T-cell (primary cell): ENCODE measurements at regions not wholly inside any gene's neighbourhood (a gene's known extent, or its start where the extent isn't known, plus 50 kb on each side); places are given as distances from the start of the nearest gene placed in this dataset.

Source experiments
- ATAC-seq, 4 experiments: fragments of 200-7000 bp in 3 of 4; fragments of 150-1000 bp in 1 of 4; cut with Tn5 transposase; replicated peaks in 1 of 4; 1 replicate in 3 of 4; 2 replicates in 1 of 4; pipeline ENCODE4 v1.10.0; 2021; ENCODE audit warnings: moderate library complexity in 3 of 4, mild to moderate bottlenecking in 2 of 4, moderate number of reproducible peaks in 1 of 4
- CTCF ChIA-PET, 2 donors: fragments of 300-600 bp; sonication (Branson Sonifier 250); formaldehyde crosslinking; loops; one replicate each; lab custom pipeline; 2022; ENCODE audit warnings: antibody characterized with exemption in 2 of 2; lab: Charles Lee
- POLR2A ChIA-PET, 2 donors: fragments of 300-600 bp; sonication (Branson Sonifier 250); formaldehyde crosslinking; loops; one replicate each; lab custom pipeline; 2022; ENCODE audit warnings: antibody characterized with exemption in 2 of 2; lab: Charles Lee
- DNase-seq, 35 experiments: peaks; one replicate each; pipeline versions ENCODE4 v3.0.0 to v3.0.0-alpha.2; 2013 to 2023
- H3K27ac ChIP-seq: one replicate; pipeline ENCODE4 v1.5.1; 2013; ENCODE audit warnings: low read length
- H3K27me3 ChIP-seq, 2 experiments: replicated peaks in 1 of 2; 1 replicate in 1 of 2; 2 replicates in 1 of 2; pipeline versions ENCODE4 v1.6.1 to v1.7.0; 2013; ENCODE audit warnings: low read length in 1 of 2, mixed read lengths in 1 of 2; ENCODE audit not compliant: control insufficient read depth in 2 of 2, insufficient read depth in 2 of 2; ENCODE audit errors: extremely low read depth in 1 of 2
- H3K36me3 ChIP-seq, 2 donors: 1 replicate in 1 of 2; 2 replicates in 1 of 2; pipeline versions ENCODE4 v1.6.1 to v1.7.0; 2013; ENCODE audit warnings: low read length in 1 of 2; ENCODE audit not compliant: control insufficient read depth in 2 of 2, insufficient read depth in 1 of 2; ENCODE audit errors: extremely low read depth in 1 of 2
- H3K4me1 ChIP-seq, 2 experiments: 1 replicate in 1 of 2; 2 replicates in 1 of 2; pipeline versions ENCODE4 v1.6.1 to v1.7.0; 2013; ENCODE audit warnings: low read length in 2 of 2, mixed read lengths in 1 of 2; ENCODE audit not compliant: insufficient read depth in 2 of 2, control insufficient read depth in 1 of 2; ENCODE audit errors: extremely low read depth in 1 of 2
- H3K4me3 ChIP-seq, 2 donors: 1 replicate in 1 of 2; 2 replicates in 1 of 2; pipeline versions ENCODE4 v1.5.1 to v1.7.0; 2013; ENCODE audit warnings: mild to moderate bottlenecking in 2 of 2, low read length in 1 of 2, moderate library complexity in 1 of 2; ENCODE audit not compliant: control insufficient read depth in 1 of 2; ENCODE audit errors: extremely low read depth in 1 of 2
- H3K9me3 ChIP-seq: 2 replicates; pipeline ENCODE4 v1.7.0; 2013
- H3K27ac Mint-ChIP-seq, 2 donors: one replicate each; pipeline ENCODE4 v1.8.0; 2020 to 2021; ENCODE audit warnings: mild to moderate bottlenecking in 2 of 2, mixed read lengths in 2 of 2
- H3K27me3 Mint-ChIP-seq, 2 donors: one replicate each; pipeline ENCODE4 v1.8.0; 2021 to 2022; ENCODE audit warnings: mixed read lengths in 2 of 2
- H3K36me3 Mint-ChIP-seq: one replicate; pipeline ENCODE4 v1.8.0; 2021; ENCODE audit warnings: mixed read lengths
- H3K4me1 Mint-ChIP-seq, 3 donors: one replicate each; pipeline ENCODE4 v1.8.0; 2020 to 2022; ENCODE audit warnings: mixed read lengths in 3 of 3, mild to moderate bottlenecking in 1 of 3
- H3K4me3 Mint-ChIP-seq, 3 donors: one replicate each; pipeline ENCODE4 v1.8.0; 2020 to 2022; ENCODE audit warnings: mild to moderate bottlenecking in 3 of 3, mixed read lengths in 3 of 3, moderate library complexity in 3 of 3
- H3K9me3 Mint-ChIP-seq, 3 donors: one replicate each; pipeline ENCODE4 v1.8.0; 2020 to 2022; ENCODE audit warnings: mixed read lengths in 3 of 3
- WGBS: methylation state at CpG from one replicate; pipeline ENCODE4 v1.1.5; 2013; ENCODE audit warnings: missing lambda C conversion rate; ENCODE audit not compliant: insufficient coverage; 5-methylcytosine and 5-hydroxymethylcytosine counted together

DNA sequence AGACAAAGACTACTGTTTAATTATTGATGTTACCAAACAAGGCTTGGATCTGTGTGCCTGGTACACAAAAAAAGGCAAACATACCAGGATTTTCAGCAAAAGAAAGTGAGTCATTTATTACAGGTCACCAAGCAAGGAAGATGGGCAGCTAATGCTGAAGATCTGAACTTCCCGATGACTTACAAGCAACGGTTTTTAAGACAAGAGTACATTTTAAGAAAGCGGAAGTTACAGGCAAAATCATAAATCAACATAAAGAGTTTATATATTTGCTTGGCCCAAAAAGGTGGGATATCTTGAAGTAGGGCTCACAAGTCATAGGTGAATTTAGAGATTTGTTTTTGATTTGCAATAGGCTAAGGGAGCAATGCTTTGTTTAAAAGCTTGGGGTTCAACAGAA lies 125.4 kb upstream of the SPATA16 start:
- ATAC-seq (no peak), DNase-seq (no peak)
- CTCF ChIA-PET, result no interaction called here
- Mint-ChIP-seq H3K27ac (no peak overlapping the region), H3K9me3 (peaks cover 0 to 7% (median 0%) of the 10 kb centered on the region in 3 donors), H3K36me3 (no peaks in the 10 kb centered on the region), H3K4me1 (no peaks in the 10 kb centered on the region), H3K4me3 (no peak overlapping the region), H3K27me3 (no peaks in the 10 kb centered on the region)
- WGBS, result no CpG with 5 or more reads among the region's 3 CpGs
- H3K9me3 ChIP-seq, result no peaks in the 10 kb centered on the region
- H3K4me3 ChIP-seq, result no peak overlapping the region
- POLR2A ChIA-PET, result no interaction called here
- no peak overlapping the region for H3K27ac ChIP-seq
- no peaks in the 10 kb centered on the region for H3K27me3 ChIP-seq
- no peaks in the 10 kb centered on the region for H3K36me3 ChIP-seq
- H3K4me1 ChIP-seq, result no peaks in the 10 kb centered on the region

DNA sequence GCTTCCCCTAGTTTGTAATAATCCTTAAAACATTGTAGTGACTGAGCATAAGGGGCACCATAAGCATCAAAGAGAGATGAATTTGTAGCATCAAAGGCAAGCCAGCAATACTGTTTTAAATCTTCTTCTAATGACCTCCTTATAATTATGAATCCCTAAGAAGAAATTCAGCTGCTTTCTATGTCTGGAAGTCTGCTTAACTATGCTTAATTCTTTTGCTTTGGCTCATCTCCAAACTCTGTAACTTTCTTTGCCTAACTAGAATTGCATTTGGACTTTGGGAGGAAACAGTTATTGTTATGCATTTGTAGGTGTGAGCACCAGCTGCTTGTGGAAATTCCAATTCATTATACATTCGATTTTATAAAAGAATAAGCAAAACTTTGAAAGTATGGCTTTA lies 117.7 kb upstream of the SPATA16 start:
- no peaks in the 10 kb centered on the region for H3K9me3 ChIP-seq
- no peak overlapping the region for H3K4me3 Mint-ChIP-seq
- no peaks in the 10 kb centered on the region for H3K36me3 Mint-ChIP-seq
- H3K36me3 ChIP-seq, result no peaks in the 10 kb centered on the region
- WGBS, result no CpG with 5 or more reads among the region's 1 CpG
- peaks cover 0 to 5% (median 0%) of the 10 kb centered on the region in 3 donors for H3K9me3 Mint-ChIP-seq
- H3K27me3 ChIP-seq, result no peaks in the 10 kb centered on the region
- no peak overlapping the region for H3K27ac Mint-ChIP-seq
- ChIA-PET POLR2A (no interaction called here), CTCF (no interaction called here)
- no peaks in the 10 kb centered on the region for H3K4me1 ChIP-seq
- ATAC-seq (no peak), DNase-seq (no peak)
- H3K27ac ChIP-seq, result no peak overlapping the region
- no peaks in the 10 kb centered on the region for H3K4me1 Mint-ChIP-seq
- H3K27me3 Mint-ChIP-seq, result no peaks in the 10 kb centered on the region
- H3K4me3 ChIP-seq, result no peak overlapping the region

- no peaks in the 10 kb centered on the region for H3K9me3 ChIP-seq
- H3K27me3 ChIP-seq, result no peaks in the 10 kb centered on the region
- ChIA-PET POLR2A (no interaction called here), CTCF (no interaction called here)
- H3K36me3 ChIP-seq, result no peaks in the 10 kb centered on the region
- peaks cover 0 to 5% (median 0%) of the 10 kb centered on the region in 3 donors for H3K9me3 Mint-ChIP-seq
- no peaks in the 10 kb centered on the region for H3K4me1 ChIP-seq
- H3K27ac ChIP-seq, result no peak overlapping the region
- ATAC-seq (no peak), DNase-seq (no peak)
- H3K36me3 Mint-ChIP-seq, result no peaks in the 10 kb centered on the region
- no peak overlapping the region for H3K4me3 ChIP-seq
- no peak overlapping the region for H3K4me3 Mint-ChIP-seq
- H3K27me3 Mint-ChIP-seq, result no peaks in the 10 kb centered on the region
- no peak overlapping the region for H3K27ac Mint-ChIP-seq
- WGBS, result 100% methylated on average over 1 of the region's 4 CpGs
- no peaks in the 10 kb centered on the region for H3K4me1 Mint-ChIP-seq
Observed at GRCh38 chr3:173257797-173258196, 116.8 kb upstream of the SPATA16 start.

DNA sequence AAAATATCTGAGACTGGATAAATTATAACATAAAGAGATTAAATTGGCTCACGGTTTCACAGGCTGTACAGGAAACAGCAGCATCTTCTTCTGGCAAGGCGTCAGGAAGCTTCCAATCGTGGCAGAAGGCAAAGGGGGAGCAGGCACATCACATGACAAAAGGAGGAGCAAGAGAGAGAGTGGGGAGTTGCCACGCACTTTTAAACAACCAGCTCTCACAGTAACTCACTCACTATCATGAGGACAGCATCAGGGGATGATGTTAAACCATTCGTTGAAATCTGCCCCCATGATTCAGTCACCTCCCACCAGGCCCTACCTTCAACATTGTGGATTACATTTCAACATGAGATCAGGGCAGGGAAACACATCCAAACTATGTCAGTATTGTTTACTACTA lies 114.5 kb upstream of the SPATA16 start:
- POLR2A ChIA-PET, result no interaction called here
- H3K4me1 Mint-ChIP-seq, result no peaks in the 10 kb centered on the region

DNA sequence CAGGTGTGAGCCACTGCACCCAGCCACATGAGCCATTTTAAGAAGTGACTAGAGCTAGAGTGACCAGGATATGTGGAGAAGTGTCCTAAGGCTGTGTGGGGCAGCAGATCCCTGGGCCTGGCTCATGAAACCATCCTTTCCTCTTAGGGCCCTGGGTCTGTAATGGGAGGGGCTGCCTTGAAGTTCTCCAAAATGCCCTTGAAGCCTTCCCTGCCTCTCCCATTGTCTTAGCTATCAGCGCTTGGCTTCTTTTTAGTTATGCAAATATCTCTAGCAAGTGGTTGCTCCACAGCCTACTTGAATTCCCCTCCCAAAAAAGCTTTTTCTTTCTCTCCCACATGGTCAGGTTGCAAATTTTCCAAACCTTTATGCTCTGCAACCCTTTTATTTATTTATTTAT lies 112.4 kb upstream of the SPATA16 start:
- POLR2A ChIA-PET, result no interaction called here
- Histone ChIP-seq H3K4me3 (no peak overlapping the region), H3K27me3 (no peaks in the 10 kb centered on the region), H3K4me1 (no peaks in the 10 kb centered on the region), H3K9me3 (no peaks in the 10 kb centered on the region), H3K27ac (no peak overlapping the region), H3K36me3 (no peaks in the 10 kb centered on the region)
- Mint-ChIP-seq H3K4me1 (no peaks in the 10 kb centered on the region), H3K4me3 (no peak overlapping the region), H3K27ac (no peak overlapping the region), H3K27me3 (no peaks in the 10 kb centered on the region), H3K9me3 (peaks cover 0 to 5% (median 3%) of the 10 kb centered on the region in 3 donors), H3K36me3 (no peaks in the 10 kb centered on the region)
- no peak for ATAC-seq
- no peak for DNase-seq
- CTCF ChIA-PET, result interaction anchor here in 1 of 2 donors (0.6 kb wide), 1 partner anchor 47 kb away, joined by 4 read pairs; no protein-coding TSS in a partner anchor
- 90% methylated on average over 1 of the region's 1 CpG for WGBS

More for the DNA sequence above, 114.5 kb upstream of the SPATA16 start:
- Histone ChIP-seq H3K4me1 (no peaks in the 10 kb centered on the region), H3K27me3 (no peaks in the 10 kb centered on the region), H3K36me3 (no peaks in the 10 kb centered on the region), H3K4me3 (no peak overlapping the region), H3K9me3 (no peaks in the 10 kb centered on the region), H3K27ac (no peak overlapping the region)
- Mint-ChIP-seq H3K27me3 (no peaks in the 10 kb centered on the region), H3K27ac (no peak overlapping the region), H3K9me3 (peaks cover 0 to 5% (median 0%) of the 10 kb centered on the region in 3 donors), H3K36me3 (no peaks in the 10 kb centered on the region), H3K4me3 (no peak overlapping the region)
- ATAC-seq (no peak), DNase-seq (no peak)
- CTCF ChIA-PET, result no interaction called here
- WGBS, result 60% methylated on average over 1 of the region's 5 CpGs

- no peaks in the 10 kb centered on the region for H3K36me3 ChIP-seq
- H3K27ac ChIP-seq, result no peak overlapping the region
- no peak overlapping the region for H3K27ac Mint-ChIP-seq
- no peaks in the 10 kb centered on the region for H3K27me3 ChIP-seq
- POLR2A ChIA-PET, result no interaction called here
- no peak overlapping the region for H3K4me3 Mint-ChIP-seq
- H3K4me1 ChIP-seq, result no peaks in the 10 kb centered on the region
- H3K9me3 ChIP-seq, result no peaks in the 10 kb centered on the region
- CTCF ChIA-PET, result no interaction called here
- ATAC-seq (no peak), DNase-seq (no peak)
- 50% methylated on average over 1 of the region's 2 CpGs for WGBS
- no peak overlapping the region for H3K4me3 ChIP-seq
- no peaks in the 10 kb centered on the region for H3K27me3 Mint-ChIP-seq
- H3K9me3 Mint-ChIP-seq, result peaks cover 0 to 6% (median 3%) of the 10 kb centered on the region in 3 donors
- no peaks in the 10 kb centered on the region for H3K36me3 Mint-ChIP-seq
- H3K4me1 Mint-ChIP-seq, result no peaks in the 10 kb centered on the region
Observed at GRCh38 chr3:173249457-173249856, 108.4 kb upstream of the SPATA16 start.

DNA sequence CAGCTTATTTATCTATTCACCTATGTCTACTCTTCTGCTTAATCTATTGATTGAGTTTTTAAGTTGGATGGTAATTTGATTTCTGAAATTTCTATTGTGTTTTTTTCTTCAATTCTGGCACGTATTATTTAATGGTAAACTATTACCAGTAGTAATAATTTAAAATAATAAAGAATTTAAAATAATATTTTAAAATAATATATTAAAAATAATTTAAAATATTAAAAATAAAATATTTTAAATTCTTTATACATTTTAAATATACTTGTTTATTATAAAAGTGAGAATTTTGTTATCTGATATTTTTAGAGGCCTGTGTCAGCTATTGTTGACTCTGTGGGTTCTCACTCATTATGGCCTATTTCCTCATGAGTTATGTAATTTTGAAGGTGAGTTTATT lies 100.7 kb upstream of the SPATA16 start:
- Mint-ChIP-seq H3K27ac (no peak overlapping the region), H3K4me3 (no peak overlapping the region), H3K9me3 (peaks cover 0 to 6% (median 0%) of the 10 kb centered on the region in 3 donors), H3K36me3 (no peaks in the 10 kb centered on the region), H3K27me3 (no peaks in the 10 kb centered on the region), H3K4me1 (no peaks in the 10 kb centered on the region)
- Histone ChIP-seq H3K27ac (no peak overlapping the region), H3K4me1 (no peaks in the 10 kb centered on the region), H3K36me3 (no peaks in the 10 kb centered on the region), H3K4me3 (no peak overlapping the region), H3K27me3 (no peaks in the 10 kb centered on the region), H3K9me3 (no peaks in the 10 kb centered on the region)
- no CpG with 5 or more reads among the region's 1 CpG for WGBS
- CTCF ChIA-PET, result no interaction called here
- no peak for ATAC-seq
- POLR2A ChIA-PET, result no interaction called here
- no peak for DNase-seq
